Mucosa of gallbladder (tissue), 1 donor: ENCODE measurements at regions not wholly inside any gene's neighbourhood (a gene's known extent, or its start where the extent isn't known, plus 50 kb on each side); places are given as distances from the start of the nearest gene placed in this dataset.

Source experiments
- DNase-seq: peaks from one replicate; pipeline ENCODE4 v3.0.0-alpha.2; 2020; ENCODE audit warnings: low spot score
- donor health status: DM: no; HTN: no; CAD: no.

- DNase-seq, result no peak
Measured at GRCh38 chr22:47225080-47225930, 462.9 kb downstream of the TBC1D22A start.
